NB4 (cell line): ENCODE measurements at regions not wholly inside any gene's neighbourhood (a gene's known extent, or its start where the extent isn't known, plus 50 kb on each side); places are given as distances from the start of the nearest gene placed in this dataset.

Source experiments
- DNase-seq: peaks from one replicate; pipeline ENCODE4 v3.0.0; 2010; ENCODE audit warnings: low read depth
- H3K4me3 ChIP-seq: one replicate; pipeline ENCODE4 v1.5.1; 2011; ENCODE audit warnings: mild to moderate bottlenecking, low read depth, low read length, moderate library complexity
- CTCF ChIP-seq: IDR thresholded peaks from one replicate; pipeline ENCODE4 v1.5.1; 2012; ENCODE audit warnings: low read depth, low read length
- MAX ChIP-seq: IDR thresholded peaks from 2 replicates; pipeline ENCODE4 v1.6.1; 2011; ENCODE audit warnings: low read depth, low read length
- MYC ChIP-seq: IDR thresholded peaks from 2 replicates; pipeline ENCODE4 v1.6.1; 2011; ENCODE audit warnings: low read depth, low read length
- POLR2A ChIP-seq: IDR thresholded peaks from 2 replicates; pipeline ENCODE4 v1.6.1; 2011; ENCODE audit warnings: mild to moderate bottlenecking; ENCODE audit not compliant: insufficient read length; ENCODE audit errors: extremely low read depth

GRCh38 chr9:81823672-81824554 lies 104.3 kb upstream of the SPATA31D4 start:
- no peak for TF ChIP-seq MAX
- no peak for TF ChIP-seq POLR2A
- TF ChIP-seq MYC, result no peak
- TF ChIP-seq CTCF, result no peak
- DNase-seq, result no peak

GRCh38 chr9:81824802-81825730 lies 103.2 kb upstream of the SPATA31D4 start:
- DNase-seq, result no peak
- H3K4me3 ChIP-seq, result no peak overlapping the region
- TF ChIP-seq MAX, result no peak
- TF ChIP-seq POLR2A, result no peak
- no peak for TF ChIP-seq MYC
- TF ChIP-seq CTCF, result no peak

More at GRCh38 chr9:81823672-81824554, 104.3 kb upstream of the SPATA31D4 start:
- H3K4me3 ChIP-seq, result no peak overlapping the region

GRCh38 chr9:81825846-81826516 lies 102.2 kb upstream of the SPATA31D4 start:
- no peak for TF ChIP-seq MYC
- no peak for TF ChIP-seq POLR2A
- no peak for TF ChIP-seq CTCF
- TF ChIP-seq MAX, result no peak
- H3K4me3 ChIP-seq, result no peak overlapping the region
- DNase-seq, result no peak

- DNase-seq, result no peak
- no peak overlapping the region for H3K4me3 ChIP-seq
- TF ChIP-seq MAX (no peak), MYC (no peak), POLR2A (no peak), CTCF (no peak)
These were observed 101.7 kb upstream of the SPATA31D4 start for GRCh38 chr9:81826517-81826906.

- TF ChIP-seq CTCF (no peak), MYC (no peak), MAX (no peak), POLR2A (no peak)
- no peak overlapping the region for H3K4me3 ChIP-seq
- DNase-seq, result no peak
These were observed 100.5 kb upstream of the SPATA31D4 start for GRCh38 chr9:81827616-81828296.
